C4-2B (cell line): ENCODE measurements at regions not wholly inside any gene's neighbourhood (a gene's known extent, or its start where the extent isn't known, plus 50 kb on each side); places are given as distances from the start of the nearest gene placed in this dataset.

ENCODE experiments used
- ZFX ChIP-seq: fragments of 450-650 bp; IDR thresholded peaks from 2 replicates; pipeline ENCODE4 v1.6.1; 2017
- TF ChIP-seq, protein P1 (sequence below): fragments of 450-650 bp; conservative IDR thresholded peaks from 2 replicates; pipeline ENCODE4 v1.5.1; 2017; ENCODE audit warnings: mild to moderate bottlenecking

DNA sequence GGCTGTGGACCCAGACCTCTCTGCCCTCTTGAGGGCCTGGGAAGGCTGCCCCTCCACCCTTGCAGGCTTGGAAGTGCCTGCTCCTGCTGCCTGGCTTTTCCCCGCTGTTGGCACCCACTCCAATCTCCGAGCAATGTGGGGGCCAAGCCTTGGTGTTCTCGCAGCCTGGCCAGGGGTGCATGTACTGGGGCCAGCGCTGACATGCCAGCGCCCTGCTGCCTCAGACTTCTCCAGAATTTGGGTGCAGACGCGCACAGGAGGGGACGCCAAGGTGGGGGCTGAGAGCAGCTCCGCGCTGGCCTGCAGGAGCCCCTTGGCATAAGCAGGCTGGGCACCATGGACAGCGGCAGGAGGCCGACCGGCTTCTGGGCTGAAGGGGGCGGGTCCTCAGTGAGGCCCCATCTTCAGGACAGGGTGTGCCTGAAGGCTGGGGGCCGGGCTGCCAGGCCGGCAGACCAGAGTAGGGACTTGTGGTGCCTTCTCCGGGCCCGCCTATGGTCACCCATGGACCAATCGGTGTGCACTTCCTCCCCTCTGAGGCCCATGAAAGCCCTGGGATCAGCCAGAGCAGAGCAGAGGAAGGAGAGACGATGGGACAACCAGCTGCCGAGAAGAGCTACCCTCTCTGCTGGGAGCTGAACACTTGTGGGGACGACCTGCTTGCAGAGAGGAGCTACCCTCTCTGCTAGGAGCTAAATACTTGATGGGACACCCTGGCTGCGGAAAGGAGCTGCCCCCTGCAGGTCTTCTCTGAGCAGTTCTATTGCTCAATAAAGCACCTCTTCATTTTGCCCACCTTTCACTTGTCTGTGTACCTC lies 118.3 kb downstream of the DNAAF6 start:
- TF ChIP-seq, protein P1, sequence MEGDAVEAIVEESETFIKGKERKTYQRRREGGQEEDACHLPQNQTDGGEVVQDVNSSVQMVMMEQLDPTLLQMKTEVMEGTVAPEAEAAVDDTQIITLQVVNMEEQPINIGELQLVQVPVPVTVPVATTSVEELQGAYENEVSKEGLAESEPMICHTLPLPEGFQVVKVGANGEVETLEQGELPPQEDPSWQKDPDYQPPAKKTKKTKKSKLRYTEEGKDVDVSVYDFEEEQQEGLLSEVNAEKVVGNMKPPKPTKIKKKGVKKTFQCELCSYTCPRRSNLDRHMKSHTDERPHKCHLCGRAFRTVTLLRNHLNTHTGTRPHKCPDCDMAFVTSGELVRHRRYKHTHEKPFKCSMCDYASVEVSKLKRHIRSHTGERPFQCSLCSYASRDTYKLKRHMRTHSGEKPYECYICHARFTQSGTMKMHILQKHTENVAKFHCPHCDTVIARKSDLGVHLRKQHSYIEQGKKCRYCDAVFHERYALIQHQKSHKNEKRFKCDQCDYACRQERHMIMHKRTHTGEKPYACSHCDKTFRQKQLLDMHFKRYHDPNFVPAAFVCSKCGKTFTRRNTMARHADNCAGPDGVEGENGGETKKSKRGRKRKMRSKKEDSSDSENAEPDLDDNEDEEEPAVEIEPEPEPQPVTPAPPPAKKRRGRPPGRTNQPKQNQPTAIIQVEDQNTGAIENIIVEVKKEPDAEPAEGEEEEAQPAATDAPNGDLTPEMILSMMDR = 0 out of 2 replicates have a peak, but pooled peaks have one; percentile 6
- no peak for TF ChIP-seq ZFX
